GM23338 (cell line): ENCODE measurements at regions not wholly inside any gene's neighbourhood (a gene's known extent, or its start where the extent isn't known, plus 50 kb on each side); places are given as distances from the start of the nearest gene placed in this dataset.

Experiments used
- ATAC-seq: fragments of 200-7000 bp; cut with Tn5 transposase; 3 replicates; pipeline ENCODE4 v1.9.1; 2020
- DNase-seq: peaks from one replicate; pipeline ENCODE4 v3.0.0-alpha.2; 2015; ENCODE audit warnings: low spot score
- H2AFZ ChIP-seq: fragments of 200-600 bp; sonication (generic); 2 replicates; pipeline ENCODE4 v1.8.0; 2016; ENCODE audit warnings: antibody characterized with exemption, mild to moderate bottlenecking, moderate library complexity
- H3F3A ChIP-seq: fragments of 200-600 bp; sonication (generic); replicated peaks from 2 replicates; pipeline ENCODE4 v1.8.0; 2017; ENCODE audit warnings: antibody characterized with exemption, mixed run types, low read depth
- H3K27ac ChIP-seq: fragments of 200-600 bp; sonication (generic); 2 replicates; pipeline ENCODE4 v1.6.1; 2016; ENCODE audit warnings: low read depth
- H3K27me3 ChIP-seq: fragments of 200-600 bp; sonication (generic); 2 replicates; pipeline ENCODE4 v1.8.0; 2016; ENCODE audit warnings: mild to moderate bottlenecking, mixed run types, moderate library complexity; ENCODE audit not compliant: insufficient read depth
- H3K36me3 ChIP-seq: fragments of 200-600 bp; sonication (generic); 2 replicates; pipeline ENCODE4 v1.8.0; 2016; ENCODE audit warnings: mild to moderate bottlenecking; ENCODE audit not compliant: insufficient read depth
- H3K4me1 ChIP-seq: fragments of 200-600 bp; sonication (generic); 2 replicates; pipeline ENCODE4 v1.8.0; 2016; ENCODE audit warnings: mild to moderate bottlenecking, moderate library complexity; ENCODE audit not compliant: insufficient read depth
- H3K4me2 ChIP-seq: fragments of 200-600 bp; sonication (generic); 2 replicates; pipeline ENCODE4 v1.7.1; 2017; ENCODE audit warnings: mixed run types
- H3K4me3 ChIP-seq: fragments of 200-600 bp; sonication (generic); 2 replicates; pipeline ENCODE4 v1.6.1; 2016; ENCODE audit warnings: mixed run types
- H3K79me2 ChIP-seq: fragments of 200-600 bp; sonication (generic); replicated peaks from 2 replicates; pipeline ENCODE4 v1.8.0; 2017; ENCODE audit warnings: mild to moderate bottlenecking; ENCODE audit not compliant: insufficient read depth
- H3K9me2 ChIP-seq: fragments of 200-600 bp; sonication (generic); 2 replicates; pipeline ENCODE4 v1.8.0; 2017; ENCODE audit not compliant: insufficient read depth
- H4K20me1 ChIP-seq: fragments of 200-600 bp; sonication (generic); replicated peaks from 2 replicates; pipeline ENCODE4 v1.8.0; 2017; ENCODE audit warnings: mild to moderate bottlenecking; ENCODE audit not compliant: insufficient read depth
- H3K27ac Mint-ChIP-seq: 2 replicates; pipeline ENCODE4 v1.8.0; 2020; ENCODE audit warnings: inconsistent platforms, mild to moderate bottlenecking, moderate library complexity, mixed read lengths
- H3K27me3 Mint-ChIP-seq: 3 replicates; pipeline ENCODE4 v1.8.0; 2022; ENCODE audit warnings: low read depth, mild to moderate bottlenecking, moderate library complexity, mixed read lengths, inconsistent platforms; ENCODE audit not compliant: insufficient read depth, poor library complexity
- H3K36me3 Mint-ChIP-seq: 3 replicates; pipeline ENCODE4 v1.8.0; 2021; ENCODE audit warnings: low read depth, mild to moderate bottlenecking, inconsistent platforms, moderate library complexity, mixed read lengths
- H3K4me1 Mint-ChIP-seq: 3 replicates; pipeline ENCODE4 v1.8.0; 2020; ENCODE audit warnings: mild to moderate bottlenecking, inconsistent platforms, mixed read lengths
- H3K4me3 Mint-ChIP-seq: 3 replicates; pipeline ENCODE4 v1.8.0; 2021; ENCODE audit warnings: moderate library complexity, mild to moderate bottlenecking, inconsistent platforms, mixed read lengths
- H3K9me3 Mint-ChIP-seq: 3 replicates; pipeline ENCODE4 v1.8.0; 2020; ENCODE audit warnings: moderate library complexity, mild to moderate bottlenecking, inconsistent platforms, mixed read lengths
- CREB1 ChIP-seq: fragments of 250-450 bp; sonication (Bioruptor Pico); IDR thresholded peaks from 2 replicates; pipeline ENCODE4 v1.5.0; 2020; ENCODE audit warnings: low read depth, mild to moderate bottlenecking, moderate library complexity
- CTCF ChIP-seq, 2 experiments: fragments of 200-600 bp in 1 of 2; sonication (generic) in 1 of 2; conservative IDR thresholded peaks; 2 replicates each; pipeline versions ENCODE4 v1.5.1 to v1.6.1; 2016 to 2017; ENCODE audit warnings: antibody characterized with exemption in 2 of 2, low read depth in 2 of 2, mild to moderate bottlenecking in 2 of 2, moderate library complexity in 1 of 2
- ETS1 ChIP-seq: IDR thresholded peaks from 2 replicates; pipeline ENCODE4 v1.6.1; 2016; ENCODE audit warnings: antibody characterized with exemption
- EZH2 ChIP-seq: fragments of 200-600 bp; sonication (generic); IDR thresholded peaks from one replicate; pipeline ENCODE4 v1.8.0; 2017; ENCODE audit warnings: antibody characterized with exemption, mild to moderate bottlenecking, low read depth; ENCODE audit not compliant: unreplicated experiment
- JUNB ChIP-seq: IDR thresholded peaks from one replicate; pipeline ENCODE4 v1.6.1; 2016; ENCODE audit warnings: antibody characterized with exemption; ENCODE audit not compliant: unreplicated experiment
- NANOG ChIP-seq: IDR thresholded peaks from 2 replicates; pipeline ENCODE4 v1.6.1; 2016; ENCODE audit warnings: antibody characterized with exemption, borderline replicate concordance
- POLR2AphosphoS5 ChIP-seq: IDR thresholded peaks from 2 replicates; pipeline ENCODE4 v1.6.1; 2016; ENCODE audit warnings: antibody characterized with exemption, low read depth
- REST ChIP-seq: IDR thresholded peaks from one replicate; pipeline ENCODE4 v1.6.1; 2018; ENCODE audit warnings: antibody characterized with exemption; ENCODE audit not compliant: unreplicated experiment
- STAT1 ChIP-seq: IDR thresholded peaks from one replicate; pipeline ENCODE4 v1.6.1; 2016; ENCODE audit warnings: antibody characterized with exemption; ENCODE audit not compliant: unreplicated experiment
- ZNF331 ChIP-seq: fragments of 250-450 bp; sonication (Bioruptor Pico); IDR thresholded peaks from 2 replicates; pipeline ENCODE4 v1.5.0; 2020; ENCODE audit warnings: low read depth, mild to moderate bottlenecking, moderate library complexity

GRCh38 chr14:97975216-97975615 is 1178.0 kb downstream of the VRK1 start:
- Mint-ChIP-seq H3K27me3 (peaks cover 1% of the 10 kb centered on the region), H3K4me1 (peaks cover 5% of the 10 kb centered on the region; the same call in 2 of the 3 replicates), H3K27ac (no peak overlapping the region), H3K36me3 (no peaks in the 10 kb centered on the region), H3K9me3 (no peaks in the 10 kb centered on the region), H3K4me3 (no peak overlapping the region)
- Histone ChIP-seq H3K27me3 (no peaks in the 10 kb centered on the region), H2AFZ (no peak overlapping the region), H3F3A (no peaks in the 10 kb centered on the region), H3K4me3 (no peak overlapping the region), H3K36me3 (no peaks in the 10 kb centered on the region), H3K4me2 (no peak overlapping the region), H3K27ac (no peak overlapping the region), H4K20me1 (no peaks in the 10 kb centered on the region), H3K9me2 (no peaks in the 10 kb centered on the region; the same call in none of the 2 replicates), H3K4me1 (no peaks in the 10 kb centered on the region), H3K79me2 (no peaks in the 10 kb centered on the region)
- no peak for TF ChIP-seq CTCF (conservative IDR thresholded peaks at IDR 0.05; ENCODE audit: low read depth in 2 of 2)
- TF ChIP-seq ETS1 = no peak
- no peak for TF ChIP-seq POLR2AphosphoS5
- TF ChIP-seq STAT1 = no peak
- no peak for TF ChIP-seq EZH2
- DNase-seq (no peak), ATAC-seq (no peak)

GRCh38 chr14:97975962-97976361 is 1178.8 kb downstream of the VRK1 start:
- H3K36me3 ChIP-seq = no peaks in the 10 kb centered on the region
- H3K4me3 ChIP-seq = no peak overlapping the region
- DNase-seq (no peak), ATAC-seq (no peak)
- no peak overlapping the region for H3K4me2 ChIP-seq
- H3K27me3 ChIP-seq = no peaks in the 10 kb centered on the region
- Mint-ChIP-seq H3K27me3 (peaks cover 1% of the 10 kb centered on the region), H3K4me1 (peaks cover 5% of the 10 kb centered on the region; the same call in 2 of the 3 replicates), H3K9me3 (no peaks in the 10 kb centered on the region), H3K36me3 (no peaks in the 10 kb centered on the region), H3K4me3 (no peak overlapping the region), H3K27ac (no peak overlapping the region)
- H2AFZ ChIP-seq = no peak overlapping the region
- H3K79me2 ChIP-seq = no peaks in the 10 kb centered on the region
- no peaks in the 10 kb centered on the region for H4K20me1 ChIP-seq
- H3K27ac ChIP-seq = no peak overlapping the region
- no peaks in the 10 kb centered on the region for H3K4me1 ChIP-seq
- no peaks in the 10 kb centered on the region; the same call in none of the 2 replicates for H3K9me2 ChIP-seq
- no peaks in the 10 kb centered on the region for H3F3A ChIP-seq
- TF ChIP-seq ZNF331 (CRISPR knock-in tag) = no peak
- TF ChIP-seq STAT1 = no peak
- TF ChIP-seq CREB1 (CRISPR knock-in tag) = no peak
- TF ChIP-seq CTCF (conservative IDR thresholded peaks at IDR 0.05; ENCODE audit: low read depth in 2 of 2) = no peak
- no peak for TF ChIP-seq EZH2
- TF ChIP-seq NANOG = no peak
- no peak for TF ChIP-seq JUNB
- no peak for TF ChIP-seq REST
